ENCODE measurements at regions not wholly inside any gene's neighbourhood (a gene's known extent, or its start where the extent isn't known, plus 50 kb on each side); places are given as distances from the start of the nearest gene placed in this dataset.

DNA sequence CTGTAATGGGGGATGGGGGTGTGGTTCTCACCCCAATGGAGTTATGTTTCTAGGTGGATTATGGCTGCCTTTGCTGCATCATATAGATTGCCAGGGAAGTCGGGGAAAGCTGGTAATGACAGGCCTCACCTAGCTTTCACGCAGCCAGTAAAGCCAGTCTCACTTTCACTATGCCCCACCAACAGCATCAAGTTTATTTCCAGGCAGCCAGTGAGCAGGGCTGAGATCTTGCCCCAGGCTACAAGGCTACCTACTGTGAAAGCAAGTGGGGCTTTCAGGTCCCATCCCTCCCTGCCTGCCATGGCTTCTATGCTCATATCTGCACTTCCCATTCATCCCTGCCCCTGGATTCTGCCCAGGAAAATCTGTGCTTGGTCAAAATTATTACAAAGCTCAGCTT is 61.7 kb upstream of the NXPH1 start:
- TF ChIP-seq YY1 (IDR thresholded peaks at IDR 0.05; ENCODE audit: low read depth) (no peak), EZH2phosphoT487 (IDR thresholded peaks at IDR 0.05; ENCODE audit: borderline replicate concordance, low read depth) (no peak), CTCF (IDR thresholded peaks at IDR 0.05) (no peak), SIN3A (IDR thresholded peaks at IDR 0.05; ENCODE audit: borderline replicate concordance, low read depth, low read length) (no peak), RFX5 (IDR thresholded peaks at IDR 0.05; ENCODE audit: low read length) (no peak), POLR2AphosphoS5 (IDR thresholded peaks at IDR 0.05; ENCODE audit: low read depth, low read length) (no peak), RCOR1 (IDR thresholded peaks at IDR 0.05; ENCODE audit: low read length) (no peak), FOSL2 (IDR thresholded peaks at IDR 0.05; ENCODE audit: borderline replicate concordance, low read depth) (no peak), SMC3 (IDR thresholded peaks at IDR 0.05; ENCODE audit: low read depth, low read length) (no peak), CHD2 (IDR thresholded peaks at IDR 0.05; ENCODE audit: low read length, partially characterized antibody) (no peak)
- TF ChIP-seq, protein P1, sequence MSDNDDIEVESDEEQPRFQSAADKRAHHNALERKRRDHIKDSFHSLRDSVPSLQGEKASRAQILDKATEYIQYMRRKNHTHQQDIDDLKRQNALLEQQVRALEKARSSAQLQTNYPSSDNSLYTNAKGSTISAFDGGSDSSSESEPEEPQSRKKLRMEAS (IDR thresholded peaks at IDR 0.05; ENCODE audit: low read depth), result no peak
- TF ChIP-seq, protein P2, sequence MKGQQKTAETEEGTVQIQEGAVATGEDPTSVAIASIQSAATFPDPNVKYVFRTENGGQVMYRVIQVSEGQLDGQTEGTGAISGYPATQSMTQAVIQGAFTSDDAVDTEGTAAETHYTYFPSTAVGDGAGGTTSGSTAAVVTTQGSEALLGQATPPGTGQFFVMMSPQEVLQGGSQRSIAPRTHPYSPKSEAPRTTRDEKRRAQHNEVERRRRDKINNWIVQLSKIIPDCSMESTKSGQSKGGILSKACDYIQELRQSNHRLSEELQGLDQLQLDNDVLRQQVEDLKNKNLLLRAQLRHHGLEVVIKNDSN (IDR thresholded peaks at IDR 0.05; ENCODE audit: borderline replicate concordance, low read depth), result no peak
- TF ChIP-seq, protein P3, sequence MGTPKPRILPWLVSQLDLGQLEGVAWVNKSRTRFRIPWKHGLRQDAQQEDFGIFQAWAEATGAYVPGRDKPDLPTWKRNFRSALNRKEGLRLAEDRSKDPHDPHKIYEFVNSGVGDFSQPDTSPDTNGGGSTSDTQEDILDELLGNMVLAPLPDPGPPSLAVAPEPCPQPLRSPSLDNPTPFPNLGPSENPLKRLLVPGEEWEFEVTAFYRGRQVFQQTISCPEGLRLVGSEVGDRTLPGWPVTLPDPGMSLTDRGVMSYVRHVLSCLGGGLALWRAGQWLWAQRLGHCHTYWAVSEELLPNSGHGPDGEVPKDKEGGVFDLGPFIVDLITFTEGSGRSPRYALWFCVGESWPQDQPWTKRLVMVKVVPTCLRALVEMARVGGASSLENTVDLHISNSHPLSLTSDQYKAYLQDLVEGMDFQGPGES (IDR thresholded peaks at IDR 0.05; ENCODE audit: low read depth, low read length), result no peak
